PFSK-1 (cell line): ENCODE measurements at regions not wholly inside any gene's neighbourhood (a gene's known extent, or its start where the extent isn't known, plus 50 kb on each side); places are given as distances from the start of the nearest gene placed in this dataset.

Experiments used
- POLR2AphosphoS5 ChIP-seq: IDR thresholded peaks from 2 replicates; pipeline ENCODE4 v1.6.1; 2012; ENCODE audit warnings: low read depth, mild to moderate bottlenecking, control low read depth, low read length, moderate library complexity
- SIN3A ChIP-seq: IDR thresholded peaks from 2 replicates; pipeline ENCODE4 v1.6.1; 2012; ENCODE audit warnings: mild to moderate bottlenecking, low read length, moderate library complexity, borderline replicate concordance; ENCODE audit not compliant: insufficient read depth
- TAF1 ChIP-seq: IDR thresholded peaks from 2 replicates; pipeline ENCODE4 v1.6.1; 2012; ENCODE audit warnings: low read length, control low read depth, borderline replicate concordance; ENCODE audit not compliant: insufficient read depth

DNA sequence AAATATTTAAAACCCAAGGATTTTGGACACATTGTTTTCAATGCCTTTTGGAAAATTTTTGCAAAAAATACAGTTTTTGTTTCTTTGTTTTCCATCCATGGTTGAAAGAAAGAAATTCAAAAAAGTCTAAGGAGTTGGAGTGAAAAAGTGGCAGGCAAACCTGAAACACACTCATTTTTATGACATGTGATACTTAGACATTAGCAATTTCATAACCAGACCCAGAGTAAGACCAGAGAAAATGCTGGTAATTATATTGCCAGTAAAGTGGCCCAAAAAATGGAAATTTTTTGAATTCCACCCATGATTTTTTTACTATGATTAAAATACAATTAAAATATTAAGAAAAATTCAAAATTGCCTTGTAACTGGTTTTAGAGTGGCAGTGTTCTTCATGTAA is 128.2 kb downstream of the SLC17A6 start:
- TF ChIP-seq SIN3A (no peak), TAF1 (no peak), POLR2AphosphoS5 (no peak)
